GM10266 (cell line): ENCODE measurements at regions not wholly inside any gene's neighbourhood (a gene's known extent, or its start where the extent isn't known, plus 50 kb on each side); places are given as distances from the start of the nearest gene placed in this dataset.

ENCODE experiments used
- DNase-seq: peaks from one replicate; pipeline ENCODE4 v3.0.0; 2012; ENCODE audit errors: extremely low spot score
- TF ChIP-seq, protein P1 (sequence below): IDR thresholded peaks from 2 replicates; pipeline ENCODE4 v1.5.1; 2012; ENCODE audit warnings: mild to moderate bottlenecking, low read depth; ENCODE audit not compliant: control insufficient read depth, insufficient read depth; ENCODE audit errors: missing control alignments

GRCh38 chr3:164521644-164522043, 556.7 kb downstream of the SI start:
- DNase-seq = no peak
- TF ChIP-seq, protein P1, sequence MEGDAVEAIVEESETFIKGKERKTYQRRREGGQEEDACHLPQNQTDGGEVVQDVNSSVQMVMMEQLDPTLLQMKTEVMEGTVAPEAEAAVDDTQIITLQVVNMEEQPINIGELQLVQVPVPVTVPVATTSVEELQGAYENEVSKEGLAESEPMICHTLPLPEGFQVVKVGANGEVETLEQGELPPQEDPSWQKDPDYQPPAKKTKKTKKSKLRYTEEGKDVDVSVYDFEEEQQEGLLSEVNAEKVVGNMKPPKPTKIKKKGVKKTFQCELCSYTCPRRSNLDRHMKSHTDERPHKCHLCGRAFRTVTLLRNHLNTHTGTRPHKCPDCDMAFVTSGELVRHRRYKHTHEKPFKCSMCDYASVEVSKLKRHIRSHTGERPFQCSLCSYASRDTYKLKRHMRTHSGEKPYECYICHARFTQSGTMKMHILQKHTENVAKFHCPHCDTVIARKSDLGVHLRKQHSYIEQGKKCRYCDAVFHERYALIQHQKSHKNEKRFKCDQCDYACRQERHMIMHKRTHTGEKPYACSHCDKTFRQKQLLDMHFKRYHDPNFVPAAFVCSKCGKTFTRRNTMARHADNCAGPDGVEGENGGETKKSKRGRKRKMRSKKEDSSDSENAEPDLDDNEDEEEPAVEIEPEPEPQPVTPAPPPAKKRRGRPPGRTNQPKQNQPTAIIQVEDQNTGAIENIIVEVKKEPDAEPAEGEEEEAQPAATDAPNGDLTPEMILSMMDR = no peak

- no peak for DNase-seq
- TF ChIP-seq, protein P1 = no peak
Measured at GRCh38 chr3:164521139-164521538, 557.2 kb downstream of the SI start.

- TF ChIP-seq, protein P1 = no peak
- no peak for DNase-seq
Measured at GRCh38 chr3:164515256-164515655, 563.0 kb downstream of the SI start.

GRCh38 chr3:164514576-164514975, 563.7 kb downstream of the SI start:
- TF ChIP-seq, protein P1 = no peak
- DNase-seq = no peak

- DNase-seq = no peak
- TF ChIP-seq, protein P1 = no peak
Measured at GRCh38 chr3:164507886-164508285, 570.4 kb downstream of the SI start.

- DNase-seq = no peak
- TF ChIP-seq, protein P1 = no peak
Measured at GRCh38 chr3:164498917-164499316, 579.4 kb downstream of the SI start.

DNA sequence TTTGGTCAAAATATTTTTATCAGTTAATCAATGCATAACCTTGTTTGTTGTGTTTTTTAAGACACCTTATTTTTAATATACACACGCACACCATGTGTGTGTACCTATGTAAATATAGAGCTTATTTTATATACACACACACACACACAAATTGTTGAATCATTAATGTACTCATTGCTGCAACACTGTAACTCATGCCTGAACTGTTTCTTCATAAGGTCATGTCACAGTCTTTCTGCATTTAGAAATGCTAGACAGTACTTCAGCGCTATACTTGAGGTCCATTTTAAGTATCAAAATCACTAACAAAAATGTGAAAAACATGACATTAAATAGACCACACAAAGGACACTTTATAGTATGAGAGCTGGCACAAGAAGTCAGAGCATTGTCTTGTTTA, 589.4 kb downstream of the SI start:
- TF ChIP-seq, protein P1 = no peak
- no peak for DNase-seq
